ENCODE measurements at regions not wholly inside any gene's neighbourhood (a gene's known extent, or its start where the extent isn't known, plus 50 kb on each side); places are given as distances from the start of the nearest gene placed in this dataset.

DNA sequence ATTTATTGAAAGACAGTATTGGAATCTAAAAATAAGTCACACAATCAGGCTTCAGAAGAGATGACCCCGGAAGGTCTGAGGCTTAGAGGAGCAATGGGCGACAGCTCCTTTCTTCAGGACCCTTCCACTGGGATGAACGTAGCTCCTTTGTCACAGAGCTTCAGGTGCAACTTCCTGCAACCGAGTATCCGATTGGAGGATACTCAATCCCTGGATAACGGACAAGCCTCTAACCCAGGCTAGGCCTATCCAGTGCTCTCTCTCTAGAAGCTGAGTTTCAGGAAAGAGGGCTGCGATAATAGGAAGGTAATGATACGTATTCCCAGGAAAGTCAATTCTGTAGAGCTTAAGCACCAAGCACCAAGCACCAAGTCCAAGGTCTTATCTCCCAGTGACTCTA is 349.4 kb upstream of the NPSR1 start:
- Histone ChIP-seq H3K23ac (ENCODE audit: insufficient read length) (no peak overlapping the region), H3K27ac (ENCODE audit: low read depth, low read length) (no peak overlapping the region), H3K9me3 (ENCODE audit: insufficient read depth in 2 of 2, low read depth in 1 of 2, low read length in 1 of 2) (peaks cover 5 to 15% of the 10 kb centered on the region in 2 experiments; a peak in 2 of 4 replicates), H3K18ac (ENCODE audit: extremely low read depth, low read length) (no peak overlapping the region), H3K4me3 (ENCODE audit: extremely low read depth in 1 of 4, insufficient read depth in 2 of 4, low read depth in 3 of 4, low read length in 4 of 4) (no peak overlapping the region), H3K79me2 (ENCODE audit: control insufficient read depth in 1 of 2, insufficient read depth in 2 of 2, low read length in 2 of 2) (no peaks in the 10 kb centered on the region), H2AFZ (ENCODE audit: low read length) (no peak overlapping the region), H3K36me3 (ENCODE audit: control insufficient read depth in 2 of 4, insufficient read depth in 4 of 4, low read length in 3 of 4) (no peaks in the 10 kb centered on the region), H3K4me1 (replicated peaks in 1 of 4; ENCODE audit: control insufficient read depth in 3 of 4, insufficient read depth in 4 of 4, low read length in 3 of 4) (no peaks in the 10 kb centered on the region), H4K91ac (replicated peaks; ENCODE audit: insufficient read length, low read length) (no peak overlapping the region), H2AK5ac (ENCODE audit: low read depth, low read length) (no peak overlapping the region), H4K8ac (ENCODE audit: extremely low read depth, insufficient read depth, low read length) (no peak overlapping the region), H3K9ac (replicated peaks in 1 of 4; ENCODE audit: extremely low read depth in 1 of 4, low read depth in 3 of 4, low read length in 3 of 4) (no peak overlapping the region), H3K23me2 (ENCODE audit: low read depth, low read length) (no peaks in the 10 kb centered on the region), H4K20me1 (replicated peaks in 1 of 2; ENCODE audit: control insufficient read depth in 1 of 2, insufficient read depth in 2 of 2, low read length in 2 of 2) (no peaks in the 10 kb centered on the region), H3K14ac (ENCODE audit: insufficient read length) (no peak overlapping the region), H2BK5ac (ENCODE audit: low read depth, low read length) (no peak overlapping the region), H4K5ac (ENCODE audit: insufficient read length, low read depth, low read length) (no peak overlapping the region), H3K27me3 (replicated peaks in 1 of 4; ENCODE audit: control insufficient read depth in 3 of 4, extremely low read depth in 1 of 4, insufficient read depth in 3 of 4, low read length in 3 of 4) (no peaks in the 10 kb centered on the region), H3K4me2 (ENCODE audit: insufficient read depth in 1 of 2, low read depth in 2 of 2, low read length in 2 of 2) (no peak overlapping the region), H3K79me1 (ENCODE audit: low read depth, low read length) (no peaks in the 10 kb centered on the region), H2BK15ac (ENCODE audit: low read length) (no peak overlapping the region), H3K56ac (replicated peaks; ENCODE audit: insufficient read length, low read depth, low read length) (no peak overlapping the region), H3K4ac (replicated peaks; ENCODE audit: insufficient read length, low read depth, low read length) (no peak overlapping the region), H2BK120ac (replicated peaks; ENCODE audit: low read depth, low read length) (no peak overlapping the region), H2BK12ac (ENCODE audit: low read depth, low read length) (no peak overlapping the region), H2BK20ac (ENCODE audit: low read length) (no peak overlapping the region)
- 93% methylated on average over 8 of the region's 8 CpGs; no CpG with 5 or more reads in 1 of the 2 experiments for WGBS, 2 experiments (ENCODE audit: extremely low coverage in 1 of 2, insufficient coverage in 1 of 2, insufficient read length in 1 of 2, insufficient replicate concordance in 2 of 2, low coverage in 1 of 2, low lambda C conversion rate in 2 of 2, missing lambda C conversion rate in 1 of 2)
- ChIA-PET POLR2A (ENCODE audit: partially characterized antibody) (no interaction called here), CTCF (ENCODE audit: partially characterized antibody) (interaction anchor here (1.0 to 1.1 kb wide), 3 partner anchors 10 to 15 kb away, joined by 3 to 5 read pairs (median 3); no protein-coding TSS in a partner anchor)
- no peak for FAIRE-seq
- no peak for DNase-seq (ENCODE audit: low read depth in 1 of 2, low spot score in 2 of 2)
- no peak for TF ChIP-seq ASH2L (IDR thresholded peaks at IDR 0.05; ENCODE audit: low read length)
- TF ChIP-seq, protein P1, sequence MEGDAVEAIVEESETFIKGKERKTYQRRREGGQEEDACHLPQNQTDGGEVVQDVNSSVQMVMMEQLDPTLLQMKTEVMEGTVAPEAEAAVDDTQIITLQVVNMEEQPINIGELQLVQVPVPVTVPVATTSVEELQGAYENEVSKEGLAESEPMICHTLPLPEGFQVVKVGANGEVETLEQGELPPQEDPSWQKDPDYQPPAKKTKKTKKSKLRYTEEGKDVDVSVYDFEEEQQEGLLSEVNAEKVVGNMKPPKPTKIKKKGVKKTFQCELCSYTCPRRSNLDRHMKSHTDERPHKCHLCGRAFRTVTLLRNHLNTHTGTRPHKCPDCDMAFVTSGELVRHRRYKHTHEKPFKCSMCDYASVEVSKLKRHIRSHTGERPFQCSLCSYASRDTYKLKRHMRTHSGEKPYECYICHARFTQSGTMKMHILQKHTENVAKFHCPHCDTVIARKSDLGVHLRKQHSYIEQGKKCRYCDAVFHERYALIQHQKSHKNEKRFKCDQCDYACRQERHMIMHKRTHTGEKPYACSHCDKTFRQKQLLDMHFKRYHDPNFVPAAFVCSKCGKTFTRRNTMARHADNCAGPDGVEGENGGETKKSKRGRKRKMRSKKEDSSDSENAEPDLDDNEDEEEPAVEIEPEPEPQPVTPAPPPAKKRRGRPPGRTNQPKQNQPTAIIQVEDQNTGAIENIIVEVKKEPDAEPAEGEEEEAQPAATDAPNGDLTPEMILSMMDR (IDR thresholded peaks at IDR 0.05; ENCODE audit: control extremely low read depth in 1 of 3, insufficient read depth in 1 of 3, low read depth in 1 of 3, low read length in 3 of 3) = no peak

Measured in H1 (cell line).